ENCODE measurements at regions not wholly inside any gene's neighbourhood (a gene's known extent, or its start where the extent isn't known, plus 50 kb on each side); places are given as distances from the start of the nearest gene placed in this dataset.
"Not testable (repeated sequence)": the region's sequence is repeated elsewhere in the genome, so short reads cannot be mapped to it uniquely, and the experiment has no call there.

GRCh38 chr14:83874662-83875061 is 1655.3 kb upstream of the FLRT2 start:
- H3K9me3 ChIP-seq: no peaks in the 10 kb centered on the region
- H3K9ac ChIP-seq (ENCODE audit: low read depth in 2 of 2, low read length in 2 of 2): no peak overlapping the region
- no peak overlapping the region for H3K4me3 ChIP-seq
- intact Hi-C loops (cut with DNase I): no loop called here
- H3K27me3 ChIP-seq: no peaks in the 10 kb centered on the region
- no peaks in the 10 kb centered on the region for H3K4me1 ChIP-seq
- no peak for TF ChIP-seq CTCF (IDR thresholded peaks at IDR 0.05)
- no peaks in the 10 kb centered on the region for H3K36me3 ChIP-seq
- H3K27ac ChIP-seq: no peak overlapping the region
- no peak for DNase-seq

GRCh38 chr14:83883732-83884131 is 1646.2 kb upstream of the FLRT2 start:
- DNase-seq: no peak
- H3K36me3 ChIP-seq: no peaks in the 10 kb centered on the region
- no peaks in the 10 kb centered on the region for H3K4me1 ChIP-seq
- H3K4me3 ChIP-seq: no peak overlapping the region
- H3K9me3 ChIP-seq: peaks cover 5% of the 10 kb centered on the region
- no peaks in the 10 kb centered on the region for H3K27me3 ChIP-seq
- H3K9ac ChIP-seq (ENCODE audit: low read depth in 2 of 2, low read length in 2 of 2): no peak overlapping the region
- no peak for TF ChIP-seq CTCF (IDR thresholded peaks at IDR 0.05)
- no peak overlapping the region for H3K27ac ChIP-seq
- intact Hi-C loops (cut with DNase I): no loop called here

GRCh38 chr14:83885837-83886293 is 1644.1 kb upstream of the FLRT2 start:
- Histone ChIP-seq H3K9me3 (peaks cover 5% of the 10 kb centered on the region), H3K4me3 (no peak overlapping the region), H3K36me3 (no peaks in the 10 kb centered on the region), H3K9ac (ENCODE audit: low read depth in 2 of 2, low read length in 2 of 2) (no peak overlapping the region), H3K4me1 (no peaks in the 10 kb centered on the region), H3K27me3 (no peaks in the 10 kb centered on the region), H3K27ac (no peak overlapping the region)
- no peak for TF ChIP-seq CTCF (IDR thresholded peaks at IDR 0.05)
- intact Hi-C loops (cut with DNase I): no loop called here
- no peak for DNase-seq

- H3K4me1 ChIP-seq: no peaks in the 10 kb centered on the region
- H3K4me3 ChIP-seq: no peak overlapping the region
- intact Hi-C loops (cut with DNase I): no loop called here
- no peaks in the 10 kb centered on the region for H3K36me3 ChIP-seq
- DNase-seq: no peak
- no peak overlapping the region for H3K9ac ChIP-seq (ENCODE audit: low read depth in 2 of 2, low read length in 2 of 2)
- TF ChIP-seq CTCF (IDR thresholded peaks at IDR 0.05): no peak
- H3K9me3 ChIP-seq: peaks cover 5% of the 10 kb centered on the region
- no peaks in the 10 kb centered on the region for H3K27me3 ChIP-seq
- no peak overlapping the region for H3K27ac ChIP-seq
Observed at GRCh38 chr14:83887866-83888265, 1642.1 kb upstream of the FLRT2 start.

- H3K4me3 ChIP-seq: no peak overlapping the region
- intact Hi-C loops (cut with DNase I): no loop called here
- no peak for DNase-seq
- H3K27me3 ChIP-seq: no peaks in the 10 kb centered on the region
- no peak overlapping the region for H3K27ac ChIP-seq
- H3K4me1 ChIP-seq: no peaks in the 10 kb centered on the region
- no peaks in the 10 kb centered on the region for H3K36me3 ChIP-seq
- no peak for TF ChIP-seq CTCF (IDR thresholded peaks at IDR 0.05)
- no peaks in the 10 kb centered on the region for H3K9me3 ChIP-seq
- H3K9ac ChIP-seq (ENCODE audit: low read depth in 2 of 2, low read length in 2 of 2): no peak overlapping the region
Observed at GRCh38 chr14:83893447-83893846, 1636.5 kb upstream of the FLRT2 start.

- H3K9ac ChIP-seq (ENCODE audit: low read depth in 2 of 2, low read length in 2 of 2): no peak overlapping the region
- intact Hi-C loops (cut with DNase I): no loop called here
- H3K36me3 ChIP-seq: no peaks in the 10 kb centered on the region
- no peaks in the 10 kb centered on the region for H3K9me3 ChIP-seq
- H3K27ac ChIP-seq: no peak overlapping the region
- TF ChIP-seq CTCF (IDR thresholded peaks at IDR 0.05): no peak
- H3K4me3 ChIP-seq: no peak overlapping the region
- H3K4me1 ChIP-seq: no peaks in the 10 kb centered on the region
- DNase-seq: no peak
- H3K27me3 ChIP-seq: no peaks in the 10 kb centered on the region
Observed at GRCh38 chr14:83894568-83894967, 1635.4 kb upstream of the FLRT2 start.

- H3K9me3 ChIP-seq; intact Hi-C loops (cut with DNase I): not testable (repeated sequence)
Observed at GRCh38 chr14:83898558-83898957, 1631.4 kb upstream of the FLRT2 start.

More at GRCh38 chr14:83898558-83898957, 1631.4 kb upstream of the FLRT2 start:
- H3K27me3 ChIP-seq; H3K9ac ChIP-seq (ENCODE audit: low read depth in 2 of 2, low read length in 2 of 2); H3K4me3 ChIP-seq; H3K4me1 ChIP-seq; H3K27ac ChIP-seq; H3K36me3 ChIP-seq; DNase-seq: not testable (repeated sequence)
